Thymus (tissue), 11 donors: ENCODE measurements at regions not wholly inside any gene's neighbourhood (a gene's known extent, or its start where the extent isn't known, plus 50 kb on each side); places are given as distances from the start of the nearest gene placed in this dataset.

Source experiments
- DNase-seq, 9 donors: peaks; one replicate each; pipeline ENCODE4 v3.0.0-alpha.2; 2013; ENCODE audit warnings: low spot score in 9 of 9, low read depth in 6 of 9, missing footprints in 1 of 9
- H3K27ac ChIP-seq, 2 donors: one replicate each; pipeline ENCODE4 v1.5.1; 2013; ENCODE audit warnings: control low read depth in 1 of 2, low read depth in 1 of 2, low read length in 1 of 2, mild to moderate bottlenecking in 1 of 2, moderate library complexity in 1 of 2
- H3K27me3 ChIP-seq, 2 donors: one replicate each; pipeline ENCODE4 v1.5.1; 2013; ENCODE audit warnings: low read length in 1 of 2; ENCODE audit not compliant: control insufficient read depth in 2 of 2, insufficient read depth in 1 of 2
- H3K36me3 ChIP-seq, 2 donors: one replicate each; pipeline ENCODE4 v1.5.1; 2013; ENCODE audit warnings: low read length in 1 of 2, mild to moderate bottlenecking in 1 of 2, moderate library complexity in 1 of 2; ENCODE audit not compliant: control insufficient read depth in 2 of 2, insufficient read depth in 2 of 2
- H3K4me1 ChIP-seq, 2 donors: one replicate each; pipeline ENCODE4 v1.5.1; 2013; ENCODE audit warnings: low read length in 2 of 2; ENCODE audit not compliant: control insufficient read depth in 2 of 2, insufficient read depth in 2 of 2
- H3K4me3 ChIP-seq, 2 donors: one replicate each; pipeline ENCODE4 v1.5.1; 2013; ENCODE audit warnings: low read length in 2 of 2, control low read depth in 1 of 2, mild to moderate bottlenecking in 1 of 2
- H3K9me3 ChIP-seq, 2 donors: one replicate each; pipeline ENCODE4 v1.5.1; 2013; ENCODE audit warnings: low read length in 1 of 2, mild to moderate bottlenecking in 1 of 2; ENCODE audit not compliant: control insufficient read depth in 2 of 2, insufficient read depth in 1 of 2
- WGBS: extraction: QIAGEN DNeasy Blood & Tissue Kit; methylation state at CpG from one replicate; pipeline ENCODE4 v1.1.7; 2013; 5-methylcytosine and 5-hydroxymethylcytosine counted together
- donor health status: healthy.

GRCh38 chr7:26046150-26046549, 105.8 kb upstream of the NFE2L3 start:
- H3K36me3 ChIP-seq: no peaks in the 10 kb centered on the region

GRCh38 chr7:26046878-26047277, 105.1 kb upstream of the NFE2L3 start:
- no peak for DNase-seq
- H3K9me3 ChIP-seq: no peaks in the 10 kb centered on the region
- WGBS: 99% methylated on average over 1 of the region's 1 CpG
- H3K4me3 ChIP-seq: no peak overlapping the region
- H3K27ac ChIP-seq: no peak overlapping the region
- H3K36me3 ChIP-seq: no peaks in the 10 kb centered on the region
- peaks cover 0 to 2% of the 10 kb centered on the region in 2 donors for H3K27me3 ChIP-seq
- peaks cover 0 to 4% of the 10 kb centered on the region in 2 donors for H3K4me1 ChIP-seq

More at GRCh38 chr7:26046150-26046549, 105.8 kb upstream of the NFE2L3 start:
- WGBS: 62% methylated on average over 3 of the region's 3 CpGs
- Histone ChIP-seq H3K27ac (no peak overlapping the region), H3K9me3 (no peaks in the 10 kb centered on the region), H3K27me3 (peaks cover 0 to 2% of the 10 kb centered on the region in 2 donors), H3K4me3 (no peak overlapping the region), H3K4me1 (peaks cover 0 to 4% of the 10 kb centered on the region in 2 donors)
- no peak for DNase-seq

GRCh38 chr7:26048663-26049062, 103.3 kb upstream of the NFE2L3 start:
- Histone ChIP-seq H3K27me3 (no peaks in the 10 kb centered on the region), H3K36me3 (no peaks in the 10 kb centered on the region), H3K4me3 (no peak overlapping the region), H3K4me1 (peaks cover 0 to 4% of the 10 kb centered on the region in 2 donors), H3K27ac (no peak overlapping the region), H3K9me3 (no peaks in the 10 kb centered on the region)
- peak in 1 of 9 donors; percentile 55 for DNase-seq
- WGBS: 63% methylated on average over 5 of the region's 5 CpGs

GRCh38 chr7:26049081-26049480, 102.9 kb upstream of the NFE2L3 start:
- Histone ChIP-seq H3K9me3 (no peaks in the 10 kb centered on the region), H3K4me3 (no peak overlapping the region), H3K27ac (no peak overlapping the region), H3K36me3 (no peaks in the 10 kb centered on the region), H3K4me1 (peaks cover 0 to 4% of the 10 kb centered on the region in 2 donors), H3K27me3 (no peaks in the 10 kb centered on the region)
- no peak for DNase-seq
- WGBS: 92% methylated on average over 1 of the region's 1 CpG

GRCh38 chr7:26051021-26051420, 101.0 kb upstream of the NFE2L3 start:
- H3K4me1 ChIP-seq: peaks cover 0 to 4% of the 10 kb centered on the region in 2 donors
- no peaks in the 10 kb centered on the region for H3K27me3 ChIP-seq
- H3K9me3 ChIP-seq: no peaks in the 10 kb centered on the region
- H3K4me3 ChIP-seq: no peak overlapping the region
- DNase-seq: no peak
- H3K36me3 ChIP-seq: no peaks in the 10 kb centered on the region
- no peak overlapping the region for H3K27ac ChIP-seq

- Histone ChIP-seq H3K27ac (no peak overlapping the region), H3K4me3 (no peak overlapping the region), H3K4me1 (peaks cover 0 to 4% of the 10 kb centered on the region in 2 donors), H3K27me3 (no peaks in the 10 kb centered on the region), H3K36me3 (no peaks in the 10 kb centered on the region), H3K9me3 (no peaks in the 10 kb centered on the region)
- no peak for DNase-seq
Measured at GRCh38 chr7:26052706-26053105, 99.3 kb upstream of the NFE2L3 start.

- H3K27ac ChIP-seq: no peak overlapping the region
- H3K27me3 ChIP-seq: no peaks in the 10 kb centered on the region
- 94% methylated on average over 3 of the region's 3 CpGs for WGBS
- H3K36me3 ChIP-seq: no peaks in the 10 kb centered on the region
- H3K9me3 ChIP-seq: no peaks in the 10 kb centered on the region
- H3K4me3 ChIP-seq: no peak overlapping the region
- no peak for DNase-seq
- no peaks in the 10 kb centered on the region for H3K4me1 ChIP-seq
Measured at GRCh38 chr7:26054386-26054785, 97.6 kb upstream of the NFE2L3 start.

- H3K4me1 ChIP-seq: no peaks in the 10 kb centered on the region
- no peaks in the 10 kb centered on the region for H3K27me3 ChIP-seq
- no peaks in the 10 kb centered on the region for H3K9me3 ChIP-seq
- 85% methylated on average over 3 of the region's 3 CpGs for WGBS
- no peak overlapping the region for H3K27ac ChIP-seq
- H3K4me3 ChIP-seq: no peak overlapping the region
- no peaks in the 10 kb centered on the region for H3K36me3 ChIP-seq
- no peak for DNase-seq
Measured at GRCh38 chr7:26055241-26055640, 96.8 kb upstream of the NFE2L3 start.

- Histone ChIP-seq H3K27ac (no peak overlapping the region), H3K9me3 (no peaks in the 10 kb centered on the region), H3K4me3 (no peak overlapping the region), H3K36me3 (no peaks in the 10 kb centered on the region), H3K27me3 (peaks cover 0 to 3% of the 10 kb centered on the region in 2 donors), H3K4me1 (no peaks in the 10 kb centered on the region)
- no peak for DNase-seq
- WGBS: 62% methylated on average over 6 of the region's 6 CpGs
Measured at GRCh38 chr7:26060733-26061677, 91.0 kb upstream of the NFE2L3 start.
